Fibroblast of lung (primary cell): ENCODE measurements at regions not wholly inside any gene's neighbourhood (a gene's known extent, or its start where the extent isn't known, plus 50 kb on each side); places are given as distances from the start of the nearest gene placed in this dataset.

Source experiments
- CTCF ChIP-seq, 2 donors: IDR thresholded peaks in 1 of 2; conservative IDR thresholded peaks in 1 of 2; 1 replicate in 1 of 2; 2 replicates in 1 of 2; pipeline ENCODE4 v1.5.1; 2011 to 2012; ENCODE audit warnings: low read length in 2 of 2, control low read depth in 1 of 2, inconsistent platforms in 1 of 2, low read depth in 1 of 2, mild to moderate bottlenecking in 1 of 2
- EZH2 ChIP-seq: IDR thresholded peaks from 2 replicates; pipeline ENCODE4 v1.5.1; 2012; ENCODE audit warnings: low read length, control low read depth, mild to moderate bottlenecking; ENCODE audit errors: missing control alignments

- TF ChIP-seq CTCF (conservative IDR thresholded peaks at IDR 0.05 in 1 of 2, IDR thresholded peaks at IDR 0.05 in 1 of 2; ENCODE audit: low read depth in 1 of 2, low read length in 2 of 2), result no peak
- TF ChIP-seq EZH2, result no peak
These were observed 425.8 kb downstream of the KCTD16 start for GRCh38 chr5:144596517-144596916.
